ENCODE measurements at regions not wholly inside any gene's neighbourhood (a gene's known extent, or its start where the extent isn't known, plus 50 kb on each side); places are given as distances from the start of the nearest gene placed in this dataset.

GRCh38 chr15:92553317-92553716, 102.3 kb downstream of the FAM174B start:
- TF ChIP-seq EZH2 (IDR thresholded peaks at IDR 0.05) (no peak), POLR2AphosphoS5 (IDR thresholded peaks at IDR 0.05; ENCODE audit: borderline replicate concordance, low read depth, low read length) (no peak), FOXP2 (optimal IDR thresholded peaks at IDR 0.05; ENCODE audit: control extremely low read depth, extremely low read length, insufficient read depth) (no peak)
